ENCODE measurements at regions not wholly inside any gene's neighbourhood (a gene's known extent, or its start where the extent isn't known, plus 50 kb on each side); places are given as distances from the start of the nearest gene placed in this dataset.

GRCh38 chr3:153038367-153038766, 123.7 kb upstream of the RAP2B start:
- no peak for TF ChIP-seq CSRNP3 (CRISPR knock-in tag; IDR thresholded peaks at IDR 0.05)
- TF ChIP-seq CREB5 (CRISPR knock-in tag; IDR thresholded peaks at IDR 0.05; ENCODE audit: low read depth) = no peak
- no peak for TF ChIP-seq TOX (CRISPR knock-in tag; IDR thresholded peaks at IDR 0.05; ENCODE audit: borderline replicate concordance)
- TF ChIP-seq GLIS3 (CRISPR knock-in tag; IDR thresholded peaks at IDR 0.05) = no peak
- TF ChIP-seq ZFP3 (CRISPR knock-in tag; IDR thresholded peaks at IDR 0.05) = no peak
- no peak for TF ChIP-seq ZNF8 (CRISPR knock-in tag; IDR thresholded peaks at IDR 0.05)
- no peak for TF ChIP-seq PATZ1 (CRISPR knock-in tag; IDR thresholded peaks at IDR 0.05; ENCODE audit: borderline replicate concordance)
- TF ChIP-seq ZNF565 (CRISPR knock-in tag; conservative IDR thresholded peaks at IDR 0.05; ENCODE audit: low read depth) = no peak
- TF ChIP-seq PPARA (CRISPR knock-in tag; IDR thresholded peaks at IDR 0.05; ENCODE audit: borderline replicate concordance) = no peak
- no peak for TF ChIP-seq POU6F1 (CRISPR knock-in tag; IDR thresholded peaks at IDR 0.05; ENCODE audit: borderline replicate concordance, low read depth)
- no peak for TF ChIP-seq ZNF70 (CRISPR knock-in tag; IDR thresholded peaks at IDR 0.05)
- TF ChIP-seq TSHZ2 (CRISPR knock-in tag; IDR thresholded peaks at IDR 0.05) = no peak
- no peak for TF ChIP-seq CSDC2 (CRISPR knock-in tag; IDR thresholded peaks at IDR 0.05)
- ATAC-seq = no peak

- TF ChIP-seq ZC3H10 (CRISPR knock-in tag; IDR thresholded peaks at IDR 0.05) (no peak), CSDC2 (CRISPR knock-in tag; IDR thresholded peaks at IDR 0.05) (no peak)
- ATAC-seq = no peak
These were observed 123.2 kb upstream of the RAP2B start for GRCh38 chr3:153038779-153039178.

- no peak for ATAC-seq
- no peak for TF ChIP-seq CSRNP3 (CRISPR knock-in tag; IDR thresholded peaks at IDR 0.05)
- no peak for TF ChIP-seq POU6F1 (CRISPR knock-in tag; IDR thresholded peaks at IDR 0.05; ENCODE audit: borderline replicate concordance, low read depth)
- TF ChIP-seq ZNF565 (CRISPR knock-in tag; conservative IDR thresholded peaks at IDR 0.05; ENCODE audit: low read depth) = no peak
- no peak for TF ChIP-seq PATZ1 (CRISPR knock-in tag; IDR thresholded peaks at IDR 0.05; ENCODE audit: borderline replicate concordance)
- TF ChIP-seq ZFP30 (CRISPR knock-in tag; IDR thresholded peaks at IDR 0.05) = no peak
These were observed 120.8 kb upstream of the RAP2B start for GRCh38 chr3:153041181-153041580.
